Ascending aorta (tissue), 2 donors: ENCODE measurements at regions not wholly inside any gene's neighbourhood (a gene's known extent, or its start where the extent isn't known, plus 50 kb on each side); places are given as distances from the start of the nearest gene placed in this dataset.
"Not testable (repeated sequence)": the region's sequence is repeated elsewhere in the genome, so short reads cannot be mapped to it uniquely, and the experiment has no call there.

ENCODE experiments used
- DNase-seq, 2 donors: peaks; one replicate each; pipeline ENCODE4 v3.0.0-alpha.2; 2019; ENCODE audit warnings: low spot score in 2 of 2
- H3K27ac ChIP-seq, 2 donors: fragments of 200-600 bp; sonication (generic); one replicate each; pipeline ENCODE4 v1.5.1; 2016 to 2017; ENCODE audit warnings: mild to moderate bottlenecking in 1 of 2
- H3K27me3 ChIP-seq: fragments of 200-600 bp; sonication (generic); one replicate; pipeline ENCODE4 v1.5.1; 2017
- H3K36me3 ChIP-seq, 2 donors: fragments of 200-600 bp; sonication (generic); one replicate each; pipeline ENCODE4 v1.5.1; 2016
- H3K4me1 ChIP-seq, 2 donors: fragments of 200-600 bp; sonication (generic); one replicate each; pipeline ENCODE4 v1.5.1; 2016 to 2017; ENCODE audit warnings: mild to moderate bottlenecking in 1 of 2
- H3K4me3 ChIP-seq, 2 donors: fragments of 200-600 bp; sonication (generic); one replicate each; pipeline ENCODE4 v1.5.1; 2016 to 2017; ENCODE audit warnings: mild to moderate bottlenecking in 1 of 2
- H3K9me3 ChIP-seq, 2 donors: fragments of 200-600 bp; sonication (generic); one replicate each; pipeline ENCODE4 v1.5.1; 2016
- intact Hi-C: fragments of 100-400 bp; cut with DNase I; formaldehyde crosslinking; loops from one replicate; pipeline ENCODE4 v1.15.1; 2023
- TF ChIP-seq, protein P1 (sequence below), 3 experiments: fragments of 200-600 bp in 2 of 3; fragments of 450-650 bp in 1 of 3; sonication (generic) in 2 of 3; IDR thresholded peaks; one replicate each; pipeline ENCODE4 v1.5.1; 2016 to 2019; ENCODE audit warnings: antibody characterized with exemption in 3 of 3, mild to moderate bottlenecking in 1 of 3, moderate library complexity in 1 of 3

DNA sequence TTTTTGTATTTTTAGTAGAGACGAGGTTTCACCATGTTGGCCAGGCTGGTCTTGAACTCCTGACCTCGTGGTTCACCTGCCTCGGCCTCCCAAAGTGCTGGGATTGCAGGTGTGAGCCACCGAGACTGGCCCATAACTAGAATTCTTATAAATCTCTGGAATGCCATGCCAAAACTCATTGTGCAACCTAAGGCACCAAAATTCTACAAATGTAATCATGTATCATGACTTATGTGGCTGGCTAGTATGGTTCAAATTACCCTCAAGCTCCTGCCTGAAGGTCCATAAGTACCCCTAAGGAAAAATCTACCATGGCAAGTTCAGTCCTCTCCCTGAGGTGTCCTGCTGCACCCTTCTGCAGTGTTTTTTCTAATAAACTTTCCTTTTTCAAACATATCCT lies 63.8 kb upstream of the CSF1 start:
- intact Hi-C loops = no loop called here
- no peak overlapping the region for H3K27ac ChIP-seq
- TF ChIP-seq, protein P1, sequence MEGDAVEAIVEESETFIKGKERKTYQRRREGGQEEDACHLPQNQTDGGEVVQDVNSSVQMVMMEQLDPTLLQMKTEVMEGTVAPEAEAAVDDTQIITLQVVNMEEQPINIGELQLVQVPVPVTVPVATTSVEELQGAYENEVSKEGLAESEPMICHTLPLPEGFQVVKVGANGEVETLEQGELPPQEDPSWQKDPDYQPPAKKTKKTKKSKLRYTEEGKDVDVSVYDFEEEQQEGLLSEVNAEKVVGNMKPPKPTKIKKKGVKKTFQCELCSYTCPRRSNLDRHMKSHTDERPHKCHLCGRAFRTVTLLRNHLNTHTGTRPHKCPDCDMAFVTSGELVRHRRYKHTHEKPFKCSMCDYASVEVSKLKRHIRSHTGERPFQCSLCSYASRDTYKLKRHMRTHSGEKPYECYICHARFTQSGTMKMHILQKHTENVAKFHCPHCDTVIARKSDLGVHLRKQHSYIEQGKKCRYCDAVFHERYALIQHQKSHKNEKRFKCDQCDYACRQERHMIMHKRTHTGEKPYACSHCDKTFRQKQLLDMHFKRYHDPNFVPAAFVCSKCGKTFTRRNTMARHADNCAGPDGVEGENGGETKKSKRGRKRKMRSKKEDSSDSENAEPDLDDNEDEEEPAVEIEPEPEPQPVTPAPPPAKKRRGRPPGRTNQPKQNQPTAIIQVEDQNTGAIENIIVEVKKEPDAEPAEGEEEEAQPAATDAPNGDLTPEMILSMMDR (IDR thresholded peaks at IDR 0.05) = no peak
- no peak overlapping the region for H3K4me3 ChIP-seq
- H3K4me1 ChIP-seq = no peaks in the 10 kb centered on the region
- H3K36me3 ChIP-seq = no peaks in the 10 kb centered on the region
- no peak for DNase-seq
- no peaks in the 10 kb centered on the region for H3K9me3 ChIP-seq
- no peaks in the 10 kb centered on the region for H3K27me3 ChIP-seq

DNA sequence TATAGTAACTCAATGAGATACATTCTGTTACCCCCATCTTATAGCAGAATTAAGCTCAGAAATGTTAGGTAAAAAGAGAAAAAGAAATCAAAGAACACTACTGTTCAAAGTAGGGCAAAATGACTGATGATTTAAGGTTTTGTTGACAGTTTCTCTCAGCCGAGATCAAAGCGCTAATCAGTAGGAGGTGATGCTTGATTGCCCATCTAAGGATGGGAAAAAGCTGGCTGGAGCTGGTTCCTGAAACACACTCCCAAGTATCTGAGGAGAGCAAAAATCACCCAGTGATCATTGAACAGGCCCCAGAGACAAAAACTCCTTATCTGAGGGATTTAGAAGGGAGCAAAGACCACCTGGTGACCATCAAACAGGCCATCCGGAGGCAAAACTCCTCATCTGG lies 64.5 kb upstream of the CSF1 start:
- no peak overlapping the region for H3K4me3 ChIP-seq
- intact Hi-C loops = no loop called here
- H3K9me3 ChIP-seq = no peaks in the 10 kb centered on the region
- H3K36me3 ChIP-seq = no peaks in the 10 kb centered on the region
- no peaks in the 10 kb centered on the region for H3K4me1 ChIP-seq
- no peak for DNase-seq
- no peaks in the 10 kb centered on the region for H3K27me3 ChIP-seq
- H3K27ac ChIP-seq = no peak overlapping the region
- TF ChIP-seq, protein P1 (IDR thresholded peaks at IDR 0.05) = no peak

DNA sequence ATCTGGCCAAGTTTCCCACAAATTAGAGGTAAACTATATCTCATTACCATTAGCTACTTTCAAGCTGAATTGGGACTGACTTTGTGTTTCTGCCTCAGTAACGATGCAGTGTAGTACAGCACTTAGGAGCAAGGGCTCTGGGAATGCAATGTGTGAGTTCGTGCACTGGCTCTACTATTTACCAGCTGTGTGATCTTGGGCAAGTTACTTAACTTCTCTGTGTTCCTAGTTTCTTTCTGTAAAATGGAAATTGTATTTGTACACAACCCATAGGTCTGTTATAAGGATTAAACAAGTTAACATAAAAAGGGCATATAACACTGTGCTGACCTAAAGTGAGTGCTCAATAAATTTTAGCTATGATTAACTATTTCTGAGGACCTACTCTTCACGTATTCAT lies 65.0 kb upstream of the CSF1 start:
- no peak overlapping the region for H3K4me3 ChIP-seq
- H3K9me3 ChIP-seq = no peaks in the 10 kb centered on the region
- no peak for DNase-seq
- intact Hi-C loops = no loop called here
- H3K4me1 ChIP-seq = no peaks in the 10 kb centered on the region
- TF ChIP-seq, protein P1 (IDR thresholded peaks at IDR 0.05) = no peak
- no peaks in the 10 kb centered on the region for H3K27me3 ChIP-seq
- H3K36me3 ChIP-seq = no peaks in the 10 kb centered on the region
- H3K27ac ChIP-seq = no peak overlapping the region

DNA sequence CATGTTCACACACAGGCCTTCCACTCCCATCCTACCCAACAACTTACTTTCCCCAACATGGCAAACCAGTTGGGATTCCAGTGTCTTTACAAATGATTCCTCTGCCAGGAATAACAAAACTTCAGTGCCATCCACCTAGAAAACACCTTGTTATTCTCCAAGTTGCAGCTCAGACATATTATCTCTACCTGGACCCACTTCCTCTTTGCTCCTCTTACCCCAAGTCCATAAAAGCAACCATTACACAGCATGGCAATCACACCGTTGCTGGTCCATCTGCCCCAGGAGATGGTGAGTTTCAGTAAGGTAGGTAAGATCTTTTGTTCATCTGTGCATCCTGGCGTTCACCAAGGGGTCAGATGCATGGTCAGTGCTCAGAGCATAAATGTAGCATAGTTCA lies 66.0 kb upstream of the CSF1 start:
- H3K4me1 ChIP-seq = no peaks in the 10 kb centered on the region
- DNase-seq = no peak
- no peak overlapping the region for H3K4me3 ChIP-seq
- H3K27me3 ChIP-seq = no peaks in the 10 kb centered on the region
- TF ChIP-seq, protein P1 (IDR thresholded peaks at IDR 0.05) = no peak
- H3K9me3 ChIP-seq = no peaks in the 10 kb centered on the region
- intact Hi-C loops = no loop called here
- H3K36me3 ChIP-seq = no peaks in the 10 kb centered on the region
- no peak overlapping the region for H3K27ac ChIP-seq

DNA sequence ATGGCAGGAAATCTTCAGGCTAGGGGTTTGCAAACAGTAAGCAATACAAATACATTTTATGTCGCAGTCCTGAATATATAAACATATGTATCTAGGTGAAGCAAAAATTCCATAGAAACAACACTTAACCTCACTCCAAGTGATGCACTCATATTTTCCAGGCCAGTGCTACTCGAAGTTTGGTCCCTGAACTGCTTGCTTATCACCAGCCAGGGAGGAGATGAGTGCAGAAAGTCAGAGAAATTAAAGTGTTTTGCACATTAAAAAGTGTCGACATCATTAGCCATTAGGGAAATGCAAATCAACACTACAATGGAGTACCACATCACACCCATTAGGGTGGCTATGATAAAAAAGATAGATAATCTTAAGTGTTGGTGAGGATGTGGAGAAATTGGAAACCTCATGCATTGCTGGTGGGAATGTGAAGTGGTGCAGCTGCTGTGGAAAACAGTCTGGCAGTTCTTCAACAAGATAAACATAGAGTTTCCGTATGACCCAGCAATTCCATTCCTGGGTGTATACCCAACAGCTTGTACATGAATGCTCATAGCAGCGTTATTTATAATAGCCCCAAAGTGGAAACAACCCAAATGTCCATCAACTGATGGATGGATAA lies 70.5 kb upstream of the CSF1 start:
- no peak for DNase-seq
- intact Hi-C loops = no loop called here
- Histone ChIP-seq H3K4me3 (no peak overlapping the region), H3K9me3 (no peaks in the 10 kb centered on the region), H3K4me1 (no peaks in the 10 kb centered on the region), H3K27me3 (no peaks in the 10 kb centered on the region), H3K36me3 (no peaks in the 10 kb centered on the region), H3K27ac (no peak overlapping the region)
- TF ChIP-seq, protein P1 (IDR thresholded peaks at IDR 0.05) = no peak

DNA sequence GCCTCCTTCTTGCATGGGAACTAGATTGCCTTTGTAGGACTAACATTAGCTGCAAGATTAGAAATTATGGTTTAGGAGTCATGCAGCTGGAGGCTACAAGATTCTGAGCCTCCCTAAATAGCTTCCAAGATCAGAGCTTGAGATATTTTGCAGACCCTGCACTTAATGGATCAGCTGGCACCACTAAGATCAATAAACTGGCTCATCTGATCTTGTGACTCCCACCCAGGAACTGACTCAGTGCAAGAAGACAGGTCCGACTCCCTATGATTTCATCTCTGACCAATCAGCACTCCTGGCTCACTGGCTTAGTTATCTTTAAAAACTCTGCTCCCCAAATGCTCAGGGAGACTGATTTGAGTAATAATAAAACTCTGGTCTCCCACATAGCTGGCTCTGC lies 71.4 kb upstream of the CSF1 start:
- intact Hi-C loops, DNase-seq, H3K4me3 ChIP-seq, H3K27ac ChIP-seq, H3K4me1 ChIP-seq, H3K9me3 ChIP-seq, H3K36me3 ChIP-seq, H3K27me3 ChIP-seq: not testable (repeated sequence)
